IMR-90 (cell line): ENCODE measurements at regions not wholly inside any gene's neighbourhood (a gene's known extent, or its start where the extent isn't known, plus 50 kb on each side); places are given as distances from the start of the nearest gene placed in this dataset.

Experiments used
- ATAC-seq: fragments of 200-7000 bp; cut with Tn5 transposase; 2 replicates; pipeline ENCODE4 v1.9.1; 2020; ENCODE audit warnings: low read depth, mild to moderate bottlenecking, moderate library complexity
- BruUV-seq: library from RNA; stranded (reverse); fragments of 400-500 nt; replicated peaks from 2 replicates; lab custom pipeline; 2021; lab: Mats Ljungman, UMichigan
- CTCF ChIA-PET: fragments of 300-600 bp; formaldehyde crosslinking; extraction: SDS; loops from one replicate; lab custom pipeline; 2021; ENCODE audit warnings: antibody characterized with exemption; lab: Yijun Ruan, JAX
- POLR2A ChIA-PET: fragments of 300-600 bp; sonication (Branson Sonifier 250); formaldehyde crosslinking; loops from one replicate; lab custom pipeline; 2022; ENCODE audit warnings: antibody characterized with exemption; ENCODE audit not compliant: unreplicated experiment; lab: Charles Lee
- DNase-seq: peaks from one replicate; pipeline ENCODE4 v3.0.0; 2013
- H2AFZ ChIP-seq: replicated peaks from 2 replicates; pipeline ENCODE3; 2013; ENCODE audit warnings: low read length, mild to moderate bottlenecking; ENCODE audit not compliant: poor library complexity
- H2AK5ac ChIP-seq: 2 replicates; pipeline ENCODE4 v1.6.1; 2013; ENCODE audit warnings: low read depth, low read length, inconsistent platforms
- H2AK9ac ChIP-seq: replicated peaks from 2 replicates; pipeline ENCODE3; 2013; ENCODE audit warnings: mild to moderate bottlenecking, low read depth, low read length, moderate library complexity; ENCODE audit not compliant: poor library complexity
- H2BK120ac ChIP-seq: 2 replicates; pipeline ENCODE4 v1.6.1; 2013; ENCODE audit warnings: low read depth, low read length, inconsistent platforms
- H2BK15ac ChIP-seq: 3 replicates; pipeline ENCODE4 v1.6.1; 2013; ENCODE audit warnings: low read depth, low read length, inconsistent platforms
- H2BK20ac ChIP-seq: 2 replicates; pipeline ENCODE4 v1.6.1; 2013; ENCODE audit warnings: low read depth, mild to moderate bottlenecking, inconsistent platforms, low read length, moderate library complexity
- H2BK5ac ChIP-seq: 2 replicates; pipeline ENCODE4 v1.6.1; 2013; ENCODE audit warnings: mild to moderate bottlenecking, low read depth, low read length, inconsistent platforms; ENCODE audit not compliant: poor library complexity, severe bottlenecking
- H3K14ac ChIP-seq: replicated peaks from 2 replicates; pipeline ENCODE4 v1.6.1; 2013; ENCODE audit warnings: low read depth, low read length, inconsistent platforms
- H3K18ac ChIP-seq: 2 replicates; pipeline ENCODE4 v1.6.1; 2013; ENCODE audit warnings: low read depth, low read length, control low read depth
- H3K23ac ChIP-seq: 2 replicates; pipeline ENCODE4 v1.6.1; 2013; ENCODE audit warnings: low read depth, low read length, inconsistent platforms
- H3K27ac ChIP-seq: 2 replicates; pipeline ENCODE4 v1.5.1; 2013; ENCODE audit warnings: mild to moderate bottlenecking, control low read depth, low read length; ENCODE audit not compliant: insufficient read depth
- H3K27me3 ChIP-seq: 2 replicates; pipeline ENCODE4 v1.6.1; 2013; ENCODE audit warnings: low read length; ENCODE audit not compliant: control insufficient read depth, insufficient read depth
- H3K36me3 ChIP-seq: 2 replicates; pipeline ENCODE4 v1.6.1; 2013; ENCODE audit warnings: low read length, mixed read lengths; ENCODE audit not compliant: control insufficient read depth, insufficient read depth
- H3K4ac ChIP-seq: 2 replicates; pipeline ENCODE4 v1.6.1; 2013; ENCODE audit warnings: low read depth, low read length, inconsistent platforms
- H3K4me1 ChIP-seq: 2 replicates; pipeline ENCODE4 v1.6.1; 2013; ENCODE audit warnings: low read length, mixed read lengths; ENCODE audit not compliant: control insufficient read depth, insufficient read depth
- H3K4me2 ChIP-seq: 2 replicates; pipeline ENCODE4 v1.6.1; 2013; ENCODE audit warnings: low read depth, mild to moderate bottlenecking, control low read depth, low read length, moderate library complexity
- H3K4me3 ChIP-seq: 2 replicates; pipeline ENCODE4 v1.5.1; 2013; ENCODE audit warnings: low read depth, mild to moderate bottlenecking, control low read depth, low read length, moderate library complexity; ENCODE audit not compliant: insufficient read depth
- H3K56ac ChIP-seq: 2 replicates; pipeline ENCODE4 v1.6.1; 2013; ENCODE audit warnings: low read length, inconsistent platforms; ENCODE audit not compliant: insufficient read depth; ENCODE audit errors: extremely low read depth
- H3K79me1 ChIP-seq, 2 experiments: 2 replicates each; pipeline ENCODE4 v1.6.1; 2013; ENCODE audit warnings: low read length in 2 of 2, inconsistent platforms in 1 of 2, low read depth in 1 of 2
- H3K9ac ChIP-seq: 2 replicates; pipeline ENCODE4 v1.6.1; 2013; ENCODE audit warnings: low read depth, low read length, control low read depth
- H3K9me1 ChIP-seq: 2 replicates; pipeline ENCODE4 v1.6.1; 2013; ENCODE audit warnings: low read length, inconsistent platforms; ENCODE audit not compliant: insufficient read depth
- H3K9me3 ChIP-seq: 2 replicates; pipeline ENCODE4 v1.6.1; 2013; ENCODE audit warnings: low read length; ENCODE audit not compliant: control insufficient read depth, insufficient read depth
- H4K20me1 ChIP-seq: 2 replicates; pipeline ENCODE4 v1.6.1; 2013; ENCODE audit warnings: low read length, inconsistent platforms; ENCODE audit not compliant: insufficient read depth
- H4K5ac ChIP-seq: 2 replicates; pipeline ENCODE4 v1.6.1; 2013; ENCODE audit warnings: mild to moderate bottlenecking, low read depth, low read length, control low read depth
- H4K8ac ChIP-seq, 2 experiments: 2 replicates each; pipeline ENCODE4 v1.6.1; 2013; ENCODE audit warnings: low read depth in 2 of 2, low read length in 2 of 2, control low read depth in 1 of 2, inconsistent platforms in 1 of 2
- H4K91ac ChIP-seq: 2 replicates; pipeline ENCODE4 v1.6.1; 2013; ENCODE audit warnings: low read depth, low read length, inconsistent platforms; ENCODE audit not compliant: insufficient read depth
- BHLHE40 ChIP-seq: fragments of 150-350 bp; IDR thresholded peaks from 2 replicates; pipeline ENCODE4 v1.6.1; 2016; ENCODE audit warnings: mild to moderate bottlenecking, low read depth, low read length
- NFE2L2 ChIP-seq: fragments of 150-350 bp; IDR thresholded peaks from 2 replicates; pipeline ENCODE4 v1.6.1; 2016; ENCODE audit warnings: low read depth, mild to moderate bottlenecking, low read length
- POLR2A ChIP-seq: IDR thresholded peaks from 2 replicates; pipeline ENCODE4 v1.6.1; 2012; ENCODE audit warnings: mild to moderate bottlenecking, low read depth, low read length
- RCOR1 ChIP-seq: IDR thresholded peaks from 2 replicates; pipeline ENCODE4 v1.6.1; 2012; ENCODE audit warnings: mild to moderate bottlenecking, low read length, improper control_type of control experiment; ENCODE audit not compliant: insufficient replicate concordance
- RFX5 ChIP-seq: IDR thresholded peaks from 2 replicates; pipeline ENCODE4 v1.8.0; 2012; ENCODE audit warnings: low read depth, mild to moderate bottlenecking, low read length, moderate library complexity
- WGBS, 2 experiments: methylation state at CpG; one replicate each; pipeline versions ENCODE4 v1.1.5 to v1.1.7; 2013; ENCODE audit warnings: missing lambda C conversion rate in 2 of 2; ENCODE audit not compliant: insufficient read length in 1 of 2; ENCODE audit errors: extremely low coverage in 2 of 2; 5-methylcytosine and 5-hydroxymethylcytosine counted together
- dilution Hi-C: fragments of 300-500 bp; cut with HindIII; formaldehyde crosslinking; loops from one replicate; pipeline ENCODE4 v1.14.3; 2018; ENCODE audit warnings: low sequenced_read_pairs; ENCODE audit not compliant: unreplicated experiment
- in situ Hi-C: fragments of 300-500 bp; cut with MboI; formaldehyde crosslinking; loops from 3 replicates; pipeline ENCODE4 v1.14.3; 2019; ENCODE audit warnings: low sequenced_read_pairs, inconsistent platforms, mixed read lengths
- intact Hi-C: fragments of 100-400 bp; cut with micrococcal nuclease; formaldehyde crosslinking; loops from 2 replicates; pipeline ENCODE4 v1.10.0; 2022

- Histone ChIP-seq H3K9me1 (no peaks in the 10 kb centered on the region), H2BK15ac (no peak overlapping the region), H3K23ac (no peak overlapping the region), H2BK120ac (no peak overlapping the region), H3K4me3 (no peak overlapping the region), H3K56ac (no peak overlapping the region), H2AK5ac (no peak overlapping the region), H2BK5ac (no peak overlapping the region), H3K18ac (no peak overlapping the region), H3K9me3 (no peaks in the 10 kb centered on the region; the same call in 1 of the 2 replicates), H3K4ac (no peak overlapping the region), H4K8ac (no peak overlapping the region), H4K5ac (no peak overlapping the region), H3K4me1 (no peaks in the 10 kb centered on the region), H4K20me1 (no peaks in the 10 kb centered on the region), H3K36me3 (no peaks in the 10 kb centered on the region), H3K27me3 (no peaks in the 10 kb centered on the region), H3K4me2 (no peak overlapping the region), H2AFZ (no peak overlapping the region), H2BK20ac (no peak overlapping the region), H3K79me1 (no peaks in the 10 kb centered on the region), H3K9ac (no peak overlapping the region), H2AK9ac (no peak overlapping the region), H4K91ac (no peak overlapping the region), H3K14ac (no peak overlapping the region), H3K27ac (no peak overlapping the region)
- dilution Hi-C loops: no loop called here
- WGBS, 2 experiments: no CpG with 5 or more reads among the region's 1 CpG
- TF ChIP-seq RCOR1 (no peak), POLR2A (no peak), NFE2L2 (no peak), BHLHE40 (no peak), RFX5 (no peak)
- CTCF ChIA-PET: interaction anchor here (0.6 kb wide), 1 partner anchor 325 kb away, joined by 3 read pairs; no protein-coding TSS in a partner anchor
- DNase-seq: no peak
- no peak for ATAC-seq
- in situ Hi-C loops: no loop called here
- intact Hi-C loops: no loop called here
- POLR2A ChIA-PET: no interaction called here
- BruUV-seq: no TSS peak
Measured at GRCh38 chr2:7620255-7620654, 703.0 kb downstream of the RNF144A start.
